Lung (tissue), 11 donors: ENCODE measurements at regions not wholly inside any gene's neighbourhood (a gene's known extent, or its start where the extent isn't known, plus 50 kb on each side); places are given as distances from the start of the nearest gene placed in this dataset.

Experiments
- ATAC-seq: fragments of 200-7000 bp; cut with Tn5 transposase; one replicate; pipeline ENCODE4 v1.9.1; 2020; ENCODE audit warnings: moderate number of reproducible peaks; ENCODE audit not compliant: insufficient read depth, low FRiP score
- DNase-seq, 3 donors: peaks; one replicate each; pipeline ENCODE4 v3.0.0-alpha.2; 2013 to 2017
- H3K27ac ChIP-seq, 2 donors: one replicate each; pipeline ENCODE4 v1.5.1; 2013; ENCODE audit warnings: mild to moderate bottlenecking in 2 of 2, moderate library complexity in 2 of 2, control low read depth in 1 of 2, inconsistent platforms in 1 of 2, low read depth in 1 of 2, low read length in 1 of 2
- H3K27me3 ChIP-seq, 3 donors: one replicate each; pipeline ENCODE4 v1.5.1; 2013; ENCODE audit warnings: low read length in 2 of 3; ENCODE audit not compliant: control insufficient read depth in 3 of 3, insufficient read depth in 3 of 3
- H3K36me3 ChIP-seq, 4 donors: one replicate each; pipeline ENCODE4 v1.5.1; 2013; ENCODE audit warnings: low read length in 4 of 4, mild to moderate bottlenecking in 1 of 4, moderate library complexity in 1 of 4; ENCODE audit not compliant: control insufficient read depth in 4 of 4, insufficient read depth in 4 of 4
- H3K4me1 ChIP-seq, 5 donors: one replicate each; pipeline ENCODE4 v1.5.1; 2013; ENCODE audit warnings: low read length in 5 of 5, mild to moderate bottlenecking in 2 of 5, moderate library complexity in 1 of 5; ENCODE audit not compliant: control insufficient read depth in 5 of 5, insufficient read depth in 5 of 5
- H3K4me3 ChIP-seq: one replicate; pipeline ENCODE4 v1.5.1; 2013; ENCODE audit warnings: mild to moderate bottlenecking, control low read depth, moderate library complexity
- H3K9ac ChIP-seq, 2 donors: one replicate each; pipeline ENCODE4 v1.5.1; 2013; ENCODE audit warnings: low read length in 2 of 2, control low read depth in 1 of 2; ENCODE audit not compliant: insufficient read depth in 1 of 2
- H3K9me3 ChIP-seq, 4 donors: one replicate each; pipeline ENCODE4 v1.5.1; 2013; ENCODE audit warnings: low read length in 3 of 4, mild to moderate bottlenecking in 1 of 4, moderate library complexity in 1 of 4; ENCODE audit not compliant: control insufficient read depth in 4 of 4, insufficient read depth in 3 of 4
- whole genome bisulfite sequencing, 2 donors: extraction: QIAGEN DNeasy Blood & Tissue Kit; methylation state at CpG; one replicate each; pipeline ENCODE4 v1.1.7; 2013; 5-methylcytosine and 5-hydroxymethylcytosine counted together
- TF ChIP-seq, protein P1 (sequence below): IDR thresholded peaks from 2 replicates; pipeline ENCODE4 v1.5.1; 2012; ENCODE audit warnings: mild to moderate bottlenecking; ENCODE audit errors: control extremely low read depth, extremely low read depth
- donor health status: control.
- donor health status: control.
- donor health status: Bipolar disorder and iron deficiency.
- donor health status: healthy.
- donor health status: DM: yes; HTN: yes; CAD: no.

DNA sequence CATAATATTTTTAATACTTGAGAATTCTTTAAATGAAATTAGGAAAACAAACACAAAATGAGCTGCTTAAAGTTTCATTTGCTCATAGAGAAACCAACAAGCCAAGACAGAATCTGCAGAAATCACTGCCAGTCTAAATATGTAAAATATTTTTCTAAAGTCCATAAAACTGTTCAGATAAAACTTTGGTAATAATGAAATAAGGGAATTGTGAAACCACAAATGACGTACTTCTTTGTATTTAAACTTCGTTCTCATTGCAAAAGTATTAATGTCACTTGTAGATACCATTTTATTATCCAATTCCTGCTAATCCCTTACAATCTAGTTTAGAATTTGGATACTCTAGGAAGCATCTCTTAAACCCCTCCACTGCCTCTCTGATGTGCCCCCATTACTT, 234.5 kb upstream of the NEGR1 start:
- DNase-seq (peak in 2 of 3 donors; percentile 40 to 67), ATAC-seq (no peak)

GRCh38 chr1:72516264-72516663, 233.9 kb upstream of the NEGR1 start:
- H3K9ac ChIP-seq: no peak overlapping the region
- 79 to 95% methylated on average over 4 of the region's 4 CpGs for WGBS, 2 donors
- DNase-seq (peak in 2 of 3 donors; percentile 45 to 56), ATAC-seq (no peak)
- TF ChIP-seq, protein P1, sequence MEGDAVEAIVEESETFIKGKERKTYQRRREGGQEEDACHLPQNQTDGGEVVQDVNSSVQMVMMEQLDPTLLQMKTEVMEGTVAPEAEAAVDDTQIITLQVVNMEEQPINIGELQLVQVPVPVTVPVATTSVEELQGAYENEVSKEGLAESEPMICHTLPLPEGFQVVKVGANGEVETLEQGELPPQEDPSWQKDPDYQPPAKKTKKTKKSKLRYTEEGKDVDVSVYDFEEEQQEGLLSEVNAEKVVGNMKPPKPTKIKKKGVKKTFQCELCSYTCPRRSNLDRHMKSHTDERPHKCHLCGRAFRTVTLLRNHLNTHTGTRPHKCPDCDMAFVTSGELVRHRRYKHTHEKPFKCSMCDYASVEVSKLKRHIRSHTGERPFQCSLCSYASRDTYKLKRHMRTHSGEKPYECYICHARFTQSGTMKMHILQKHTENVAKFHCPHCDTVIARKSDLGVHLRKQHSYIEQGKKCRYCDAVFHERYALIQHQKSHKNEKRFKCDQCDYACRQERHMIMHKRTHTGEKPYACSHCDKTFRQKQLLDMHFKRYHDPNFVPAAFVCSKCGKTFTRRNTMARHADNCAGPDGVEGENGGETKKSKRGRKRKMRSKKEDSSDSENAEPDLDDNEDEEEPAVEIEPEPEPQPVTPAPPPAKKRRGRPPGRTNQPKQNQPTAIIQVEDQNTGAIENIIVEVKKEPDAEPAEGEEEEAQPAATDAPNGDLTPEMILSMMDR: no peak
- peaks cover 0 to 15% (median 0%) of the 10 kb centered on the region in 5 donors for H3K4me1 ChIP-seq
- H3K27me3 ChIP-seq: no peaks in the 10 kb centered on the region
- no peak overlapping the region for H3K27ac ChIP-seq
- no peak overlapping the region for H3K4me3 ChIP-seq
- no peaks in the 10 kb centered on the region for H3K9me3 ChIP-seq
- H3K36me3 ChIP-seq: no peaks in the 10 kb centered on the region

More for the DNA sequence above, 234.5 kb upstream of the NEGR1 start:
- H3K27ac ChIP-seq: no peak overlapping the region
- H3K4me1 ChIP-seq: peaks cover 0 to 15% (median 0%) of the 10 kb centered on the region in 5 donors
- no peaks in the 10 kb centered on the region for H3K36me3 ChIP-seq
- H3K9me3 ChIP-seq: no peaks in the 10 kb centered on the region
- H3K27me3 ChIP-seq: no peaks in the 10 kb centered on the region
- peak overlapping the region in 1 of 2 donors; percentile 49 for H3K9ac ChIP-seq
- TF ChIP-seq, protein P1: no peak
- WGBS, 2 donors: 73 to 84% methylated on average over 2 of the region's 2 CpGs
- no peak overlapping the region for H3K4me3 ChIP-seq

GRCh38 chr1:72498371-72498770, 216.0 kb upstream of the NEGR1 start:
- DNase-seq (peak; percentile 40 to 74 (median 63)), ATAC-seq (no peak)
- no peak overlapping the region for H3K4me3 ChIP-seq
- H3K36me3 ChIP-seq: no peaks in the 10 kb centered on the region
- no peaks in the 10 kb centered on the region for H3K27me3 ChIP-seq
- H3K9me3 ChIP-seq: no peaks in the 10 kb centered on the region
- peaks cover 0 to 14% (median 8%) of the 10 kb centered on the region in 5 donors for H3K4me1 ChIP-seq
- no peak overlapping the region for H3K27ac ChIP-seq
- TF ChIP-seq, protein P1: no peak
- 43 to 49% methylated on average over 5 of the region's 5 CpGs for WGBS, 2 donors
- H3K9ac ChIP-seq: no peak overlapping the region

DNA sequence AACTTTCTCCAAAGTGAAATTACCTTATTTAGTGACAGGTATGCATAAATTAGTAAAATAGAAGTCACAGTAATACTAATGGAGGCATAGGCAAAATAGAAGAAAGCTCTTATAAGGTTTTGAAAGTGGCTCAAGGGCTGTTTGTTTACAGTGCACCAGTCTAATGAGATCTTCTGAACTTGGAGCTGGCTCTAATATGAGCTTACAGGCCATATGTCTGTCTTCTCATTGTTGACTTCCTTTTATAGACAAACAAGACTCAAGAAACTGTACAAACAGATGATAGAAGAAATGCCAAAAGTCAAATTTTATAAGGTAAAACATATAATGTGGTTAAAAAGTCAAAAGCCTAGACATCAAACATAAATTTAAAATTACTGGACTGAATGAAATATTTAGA, 207.5 kb upstream of the NEGR1 start:
- TF ChIP-seq, protein P1: no peak
- no peaks in the 10 kb centered on the region for H3K9me3 ChIP-seq
- no peak overlapping the region for H3K27ac ChIP-seq
- no peak overlapping the region for H3K4me3 ChIP-seq
- H3K9ac ChIP-seq: no peak overlapping the region
- peak in 1 of 3 donors; percentile 38 for DNase-seq
- no peak for ATAC-seq
- no peaks in the 10 kb centered on the region for H3K27me3 ChIP-seq
- peaks cover 0 to 22% (median 0%) of the 10 kb centered on the region in 5 donors for H3K4me1 ChIP-seq
- H3K36me3 ChIP-seq: no peaks in the 10 kb centered on the region
